ENCODE measurements at regions not wholly inside any gene's neighbourhood (a gene's known extent, or its start where the extent isn't known, plus 50 kb on each side); places are given as distances from the start of the nearest gene placed in this dataset.

DNA sequence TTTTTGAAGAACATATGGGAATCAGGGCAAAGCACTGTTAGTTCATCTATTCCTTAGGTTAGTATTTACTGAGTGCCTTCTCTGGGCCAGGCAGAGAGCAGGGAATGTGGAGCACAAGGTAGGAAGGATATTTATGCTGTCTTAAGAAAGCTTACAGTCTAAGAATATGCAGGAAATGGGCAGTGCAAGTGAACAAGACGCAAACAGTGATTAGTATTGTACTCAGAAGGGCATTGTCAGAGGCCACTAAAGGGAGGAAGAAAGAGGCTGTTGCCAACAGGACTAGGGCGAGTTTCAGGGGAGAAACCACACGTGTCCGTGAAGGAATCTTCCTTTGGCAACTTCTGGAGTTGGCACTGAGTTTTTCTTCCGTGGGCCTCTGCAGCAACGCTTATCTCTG lies 552.8 kb upstream of the COBL start:
- Histone ChIP-seq H3K9me3 (no peaks in the 10 kb centered on the region), H3K4me3 (no peak overlapping the region), H3K27me3 (no peaks in the 10 kb centered on the region), H3K27ac (no peak overlapping the region), H3K4me1 (no peaks in the 10 kb centered on the region), H3K36me3 (no peaks in the 10 kb centered on the region)
- intact Hi-C loops (cut with DNase I): no loop called here
- 33% methylated on average over 5 of the region's 6 CpGs for WGBS (ENCODE audit: insufficient coverage, low coverage, low lambda C conversion rate, missing lambda C conversion rate)
- no peak for ATAC-seq
- TF ChIP-seq POLR2A (IDR thresholded peaks at IDR 0.05): no peak
- TF ChIP-seq, protein P1, sequence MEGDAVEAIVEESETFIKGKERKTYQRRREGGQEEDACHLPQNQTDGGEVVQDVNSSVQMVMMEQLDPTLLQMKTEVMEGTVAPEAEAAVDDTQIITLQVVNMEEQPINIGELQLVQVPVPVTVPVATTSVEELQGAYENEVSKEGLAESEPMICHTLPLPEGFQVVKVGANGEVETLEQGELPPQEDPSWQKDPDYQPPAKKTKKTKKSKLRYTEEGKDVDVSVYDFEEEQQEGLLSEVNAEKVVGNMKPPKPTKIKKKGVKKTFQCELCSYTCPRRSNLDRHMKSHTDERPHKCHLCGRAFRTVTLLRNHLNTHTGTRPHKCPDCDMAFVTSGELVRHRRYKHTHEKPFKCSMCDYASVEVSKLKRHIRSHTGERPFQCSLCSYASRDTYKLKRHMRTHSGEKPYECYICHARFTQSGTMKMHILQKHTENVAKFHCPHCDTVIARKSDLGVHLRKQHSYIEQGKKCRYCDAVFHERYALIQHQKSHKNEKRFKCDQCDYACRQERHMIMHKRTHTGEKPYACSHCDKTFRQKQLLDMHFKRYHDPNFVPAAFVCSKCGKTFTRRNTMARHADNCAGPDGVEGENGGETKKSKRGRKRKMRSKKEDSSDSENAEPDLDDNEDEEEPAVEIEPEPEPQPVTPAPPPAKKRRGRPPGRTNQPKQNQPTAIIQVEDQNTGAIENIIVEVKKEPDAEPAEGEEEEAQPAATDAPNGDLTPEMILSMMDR (IDR thresholded peaks at IDR 0.05): no peak
- no peak for DNase-seq

DNA sequence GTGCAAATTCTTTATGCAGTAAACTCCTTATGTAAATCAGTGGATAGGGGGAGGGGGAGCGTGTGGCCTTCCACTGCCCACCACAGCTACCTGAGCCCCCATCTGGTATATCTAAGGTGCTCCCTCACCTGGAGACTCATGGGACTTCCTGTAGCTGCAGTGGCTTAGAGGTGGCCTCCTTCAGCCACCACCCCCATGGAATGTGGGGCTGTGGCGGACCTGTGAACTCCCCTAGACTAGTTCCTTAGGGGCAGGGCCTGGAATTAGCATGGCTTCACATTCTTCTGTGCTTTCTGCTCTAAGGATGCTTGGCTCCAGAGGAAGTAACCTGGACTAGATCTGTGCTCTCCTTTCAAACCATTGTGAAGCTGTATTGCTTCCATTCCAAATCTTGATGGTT lies 550.5 kb upstream of the COBL start:
- no peaks in the 10 kb centered on the region for H3K9me3 ChIP-seq
- H3K4me1 ChIP-seq: no peaks in the 10 kb centered on the region
- no peak for TF ChIP-seq POLR2A (IDR thresholded peaks at IDR 0.05)
- TF ChIP-seq, protein P1 (IDR thresholded peaks at IDR 0.05): no peak
- no peaks in the 10 kb centered on the region for H3K27me3 ChIP-seq
- H3K36me3 ChIP-seq: no peaks in the 10 kb centered on the region
- WGBS (ENCODE audit: insufficient coverage, low coverage, low lambda C conversion rate, missing lambda C conversion rate): no CpG with 5 or more reads among the region's 2 CpGs
- H3K27ac ChIP-seq: no peak overlapping the region
- intact Hi-C loops (cut with DNase I): no loop called here
- ATAC-seq (peak in 1 of 4 donors; percentile 24), DNase-seq (no peak)
- no peak overlapping the region for H3K4me3 ChIP-seq

DNA sequence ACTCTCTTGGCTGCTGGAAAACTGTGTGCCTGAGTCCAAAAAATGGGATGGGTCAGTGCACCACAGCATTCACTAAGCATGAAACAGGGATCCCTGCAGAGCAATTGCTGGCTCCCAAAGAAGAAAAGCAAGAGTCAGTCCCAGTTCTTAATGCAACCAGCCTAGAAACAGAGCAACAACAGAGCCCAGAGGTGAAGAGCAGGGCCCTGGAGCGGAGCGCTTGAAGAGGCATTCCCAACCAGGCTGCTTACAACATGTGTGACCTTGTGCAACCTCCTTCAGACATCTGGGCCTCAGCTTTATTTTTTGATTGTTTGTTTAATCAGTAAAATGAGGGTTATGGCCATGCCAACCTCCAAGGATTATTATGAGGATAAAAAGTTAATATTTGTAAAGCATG lies 543.7 kb upstream of the COBL start:
- ATAC-seq: no peak
- H3K4me1 ChIP-seq: no peaks in the 10 kb centered on the region
- no peaks in the 10 kb centered on the region for H3K27me3 ChIP-seq
- H3K4me3 ChIP-seq: no peak overlapping the region
- no peaks in the 10 kb centered on the region for H3K36me3 ChIP-seq
- no peak for DNase-seq
- intact Hi-C loops (cut with DNase I): no loop called here
- H3K9me3 ChIP-seq: no peaks in the 10 kb centered on the region
- TF ChIP-seq, protein P1 (IDR thresholded peaks at IDR 0.05): no peak
- no peak for TF ChIP-seq POLR2A (IDR thresholded peaks at IDR 0.05)
- no peak overlapping the region for H3K27ac ChIP-seq
- WGBS (ENCODE audit: insufficient coverage, low coverage, low lambda C conversion rate, missing lambda C conversion rate): 85% methylated on average over 2 of the region's 2 CpGs

DNA sequence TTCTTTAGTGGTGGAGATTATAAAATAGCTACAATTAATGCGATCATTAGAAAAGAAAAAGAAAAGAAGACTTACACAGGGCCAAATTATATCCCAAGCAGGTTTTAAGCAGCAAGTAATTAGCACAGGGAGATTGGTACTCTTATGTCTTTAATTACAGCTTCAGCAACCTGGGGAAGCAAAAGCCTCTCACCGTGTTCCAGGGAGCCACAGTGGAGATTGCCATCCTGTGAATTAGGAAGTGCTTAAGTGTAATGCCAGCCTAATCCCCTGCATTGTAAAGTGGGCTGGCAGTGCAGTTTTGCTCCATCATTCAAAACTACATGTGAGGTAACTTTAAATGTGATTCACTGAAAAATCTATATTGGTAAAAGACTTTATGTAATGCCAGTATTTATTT lies 533.5 kb upstream of the COBL start:
- DNase-seq (no peak), ATAC-seq (no peak)
- no peak overlapping the region for H3K4me3 ChIP-seq
- H3K9me3 ChIP-seq: peaks cover 0 to 4% (median 0%) of the 10 kb centered on the region in 4 donors
- no peaks in the 10 kb centered on the region for H3K4me1 ChIP-seq
- 46% methylated on average over 2 of the region's 2 CpGs for WGBS (ENCODE audit: insufficient coverage, low coverage, low lambda C conversion rate, missing lambda C conversion rate)
- H3K27me3 ChIP-seq: no peaks in the 10 kb centered on the region
- TF ChIP-seq, protein P1 (IDR thresholded peaks at IDR 0.05): no peak
- no peak for TF ChIP-seq POLR2A (IDR thresholded peaks at IDR 0.05)
- no peak overlapping the region for H3K27ac ChIP-seq
- no peaks in the 10 kb centered on the region for H3K36me3 ChIP-seq
- intact Hi-C loops (cut with DNase I): no loop called here

Data from right lobe of liver (tissue), 6 donors.